ENCODE measurements at regions not wholly inside any gene's neighbourhood (a gene's known extent, or its start where the extent isn't known, plus 50 kb on each side); places are given as distances from the start of the nearest gene placed in this dataset.

DNA sequence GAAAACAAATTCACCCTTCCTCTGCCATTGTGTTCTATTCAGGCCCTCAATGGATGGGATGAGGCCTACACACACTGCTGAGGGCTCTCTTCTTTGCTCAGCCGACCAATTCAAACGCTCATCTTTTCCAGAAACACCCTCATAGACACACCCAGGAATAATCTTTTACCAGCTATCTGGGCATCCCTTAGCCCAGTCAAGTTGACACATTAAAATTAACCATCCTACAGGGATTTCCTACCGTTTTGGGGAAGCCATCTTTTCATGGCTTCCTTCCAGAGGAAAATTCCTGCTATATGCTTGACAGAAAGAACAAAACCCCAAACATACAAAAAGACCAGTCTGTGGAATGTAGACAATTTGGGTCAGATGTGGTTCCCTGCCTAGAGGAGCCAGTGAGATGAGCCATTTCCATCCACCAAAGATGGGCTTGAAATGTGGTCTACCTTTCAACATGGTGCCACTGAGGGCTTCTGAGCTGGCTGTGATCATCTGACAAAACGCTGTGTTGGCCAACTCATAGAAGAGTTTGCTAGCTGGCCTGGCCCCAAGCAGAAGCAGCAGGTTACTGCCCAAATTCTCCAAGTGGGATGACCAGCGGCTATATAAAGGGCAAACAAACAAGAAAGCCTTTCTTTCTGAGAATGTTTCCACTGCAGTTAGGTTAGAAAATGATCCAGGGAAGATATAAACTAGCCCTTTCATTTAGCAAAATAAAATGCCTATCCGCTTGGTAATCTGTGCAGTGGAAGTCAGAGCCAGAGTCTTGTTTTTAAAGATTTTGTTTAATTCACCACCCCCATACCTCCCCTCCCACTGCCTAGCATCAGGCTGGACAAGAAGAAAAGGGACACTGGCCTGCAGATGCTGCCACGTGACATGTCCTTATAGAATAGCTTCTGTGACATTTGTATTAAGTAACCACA lies 69.1 kb upstream of the MRPS6 start:
- Histone ChIP-seq H3K36me3 (ENCODE audit: control insufficient read depth in 4 of 4, insufficient read depth in 3 of 4, low read depth in 1 of 4, low read length in 3 of 4) (no peaks in the 10 kb centered on the region), H3K4me1 (ENCODE audit: control insufficient read depth in 4 of 4, insufficient read depth in 4 of 4, low read length in 3 of 4) (no peaks in the 10 kb centered on the region), H3K27ac (ENCODE audit: low read depth in 1 of 2, low read length in 2 of 2) (no peak overlapping the region), H3K9me3 (ENCODE audit: control insufficient read depth in 4 of 4, low read length in 3 of 4) (peaks cover 0 to 3% (median 0%) of the 10 kb centered on the region in 4 donors), H3K4me3 (ENCODE audit: low read depth in 1 of 3, low read length in 3 of 3) (no peak overlapping the region), H3K27me3 (ENCODE audit: control insufficient read depth in 4 of 4, insufficient read depth in 4 of 4, low read length in 3 of 4) (no peaks in the 10 kb centered on the region), H3K9ac (ENCODE audit: low read depth in 1 of 2, low read length in 2 of 2) (no peak overlapping the region)
- TF ChIP-seq TAF1 (conservative IDR thresholded peaks at IDR 0.05) (no peak), RXRA (IDR thresholded peaks at IDR 0.05) (no peak), FOXA1 (IDR thresholded peaks at IDR 0.05) (no peak), GABPA (IDR thresholded peaks at IDR 0.05 in 1 of 2, conservative IDR thresholded peaks at IDR 0.05 in 1 of 2) (no peak), SP1 (IDR thresholded peaks at IDR 0.05) (no peak), EGR1 (IDR thresholded peaks at IDR 0.05; ENCODE audit: low read depth in 2 of 2) (no peak), HNF4G (IDR thresholded peaks at IDR 0.05) (no peak), FOXA2 (IDR thresholded peaks at IDR 0.05) (no peak)
- TF ChIP-seq, protein P1, sequence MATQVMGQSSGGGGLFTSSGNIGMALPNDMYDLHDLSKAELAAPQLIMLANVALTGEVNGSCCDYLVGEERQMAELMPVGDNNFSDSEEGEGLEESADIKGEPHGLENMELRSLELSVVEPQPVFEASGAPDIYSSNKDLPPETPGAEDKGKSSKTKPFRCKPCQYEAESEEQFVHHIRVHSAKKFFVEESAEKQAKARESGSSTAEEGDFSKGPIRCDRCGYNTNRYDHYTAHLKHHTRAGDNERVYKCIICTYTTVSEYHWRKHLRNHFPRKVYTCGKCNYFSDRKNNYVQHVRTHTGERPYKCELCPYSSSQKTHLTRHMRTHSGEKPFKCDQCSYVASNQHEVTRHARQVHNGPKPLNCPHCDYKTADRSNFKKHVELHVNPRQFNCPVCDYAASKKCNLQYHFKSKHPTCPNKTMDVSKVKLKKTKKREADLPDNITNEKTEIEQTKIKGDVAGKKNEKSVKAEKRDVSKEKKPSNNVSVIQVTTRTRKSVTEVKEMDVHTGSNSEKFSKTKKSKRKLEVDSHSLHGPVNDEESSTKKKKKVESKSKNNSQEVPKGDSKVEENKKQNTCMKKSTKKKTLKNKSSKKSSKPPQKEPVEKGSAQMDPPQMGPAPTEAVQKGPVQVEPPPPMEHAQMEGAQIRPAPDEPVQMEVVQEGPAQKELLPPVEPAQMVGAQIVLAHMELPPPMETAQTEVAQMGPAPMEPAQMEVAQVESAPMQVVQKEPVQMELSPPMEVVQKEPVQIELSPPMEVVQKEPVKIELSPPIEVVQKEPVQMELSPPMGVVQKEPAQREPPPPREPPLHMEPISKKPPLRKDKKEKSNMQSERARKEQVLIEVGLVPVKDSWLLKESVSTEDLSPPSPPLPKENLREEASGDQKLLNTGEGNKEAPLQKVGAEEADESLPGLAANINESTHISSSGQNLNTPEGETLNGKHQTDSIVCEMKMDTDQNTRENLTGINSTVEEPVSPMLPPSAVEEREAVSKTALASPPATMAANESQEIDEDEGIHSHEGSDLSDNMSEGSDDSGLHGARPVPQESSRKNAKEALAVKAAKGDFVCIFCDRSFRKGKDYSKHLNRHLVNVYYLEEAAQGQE (IDR thresholded peaks at IDR 0.05) = no peak
- TF ChIP-seq, protein P2, sequence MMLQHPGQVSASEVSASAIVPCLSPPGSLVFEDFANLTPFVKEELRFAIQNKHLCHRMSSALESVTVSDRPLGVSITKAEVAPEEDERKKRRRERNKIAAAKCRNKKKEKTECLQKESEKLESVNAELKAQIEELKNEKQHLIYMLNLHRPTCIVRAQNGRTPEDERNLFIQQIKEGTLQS (IDR thresholded peaks at IDR 0.05) = no peak
- DNase-seq (ENCODE audit: low spot score) = no peak
- 85% methylated on average over 7 of the region's 7 CpGs for WGBS

DNA sequence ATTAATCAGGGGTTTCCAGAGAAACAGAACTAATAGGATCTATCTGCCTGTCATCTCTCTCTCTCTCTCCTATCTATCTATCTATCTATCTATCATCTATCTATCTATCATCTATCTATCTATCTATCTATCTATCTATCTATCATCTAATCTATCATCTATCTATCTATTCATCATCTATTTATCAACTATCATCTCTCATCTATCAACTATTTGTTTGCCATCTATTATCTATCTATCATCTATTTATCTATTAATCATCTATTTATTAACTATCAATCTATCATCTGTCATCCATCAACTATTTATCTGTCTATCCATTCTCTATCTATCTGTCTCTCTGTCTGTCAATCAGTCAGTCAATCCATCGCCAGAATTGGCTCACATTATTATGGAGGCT lies 70.0 kb upstream of the MRPS6 start:
- Histone ChIP-seq H3K27me3 (ENCODE audit: control insufficient read depth in 4 of 4, insufficient read depth in 4 of 4, low read length in 3 of 4) (no peaks in the 10 kb centered on the region), H3K4me1 (ENCODE audit: control insufficient read depth in 4 of 4, insufficient read depth in 4 of 4, low read length in 3 of 4) (no peaks in the 10 kb centered on the region), H3K9ac (ENCODE audit: low read depth in 1 of 2, low read length in 2 of 2) (no peak overlapping the region), H3K4me3 (ENCODE audit: low read depth in 1 of 3, low read length in 3 of 3) (no peak overlapping the region), H3K27ac (ENCODE audit: low read depth in 1 of 2, low read length in 2 of 2) (no peak overlapping the region), H3K36me3 (ENCODE audit: control insufficient read depth in 4 of 4, insufficient read depth in 3 of 4, low read depth in 1 of 4, low read length in 3 of 4) (no peaks in the 10 kb centered on the region), H3K9me3 (ENCODE audit: control insufficient read depth in 4 of 4, low read length in 3 of 4) (peaks cover 0 to 2% (median 0%) of the 10 kb centered on the region in 4 donors)
- WGBS = 90% methylated on average over 1 of the region's 1 CpG
- DNase-seq (ENCODE audit: low spot score) = no peak
- TF ChIP-seq, protein P3, sequence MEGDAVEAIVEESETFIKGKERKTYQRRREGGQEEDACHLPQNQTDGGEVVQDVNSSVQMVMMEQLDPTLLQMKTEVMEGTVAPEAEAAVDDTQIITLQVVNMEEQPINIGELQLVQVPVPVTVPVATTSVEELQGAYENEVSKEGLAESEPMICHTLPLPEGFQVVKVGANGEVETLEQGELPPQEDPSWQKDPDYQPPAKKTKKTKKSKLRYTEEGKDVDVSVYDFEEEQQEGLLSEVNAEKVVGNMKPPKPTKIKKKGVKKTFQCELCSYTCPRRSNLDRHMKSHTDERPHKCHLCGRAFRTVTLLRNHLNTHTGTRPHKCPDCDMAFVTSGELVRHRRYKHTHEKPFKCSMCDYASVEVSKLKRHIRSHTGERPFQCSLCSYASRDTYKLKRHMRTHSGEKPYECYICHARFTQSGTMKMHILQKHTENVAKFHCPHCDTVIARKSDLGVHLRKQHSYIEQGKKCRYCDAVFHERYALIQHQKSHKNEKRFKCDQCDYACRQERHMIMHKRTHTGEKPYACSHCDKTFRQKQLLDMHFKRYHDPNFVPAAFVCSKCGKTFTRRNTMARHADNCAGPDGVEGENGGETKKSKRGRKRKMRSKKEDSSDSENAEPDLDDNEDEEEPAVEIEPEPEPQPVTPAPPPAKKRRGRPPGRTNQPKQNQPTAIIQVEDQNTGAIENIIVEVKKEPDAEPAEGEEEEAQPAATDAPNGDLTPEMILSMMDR (IDR thresholded peaks at IDR 0.05; ENCODE audit: low read depth, low read length, missing input control) = no peak
- no peak for TF ChIP-seq RXRA (IDR thresholded peaks at IDR 0.05)
- TF ChIP-seq TAF1 (conservative IDR thresholded peaks at IDR 0.05) = no peak
- TF ChIP-seq NR2F2 (IDR thresholded peaks at IDR 0.05) = no peak
- TF ChIP-seq, protein P2 (IDR thresholded peaks at IDR 0.05) = no peak
- TF ChIP-seq HNF4A (conservative IDR thresholded peaks at IDR 0.05) = no peak
- TF ChIP-seq, protein P4, sequence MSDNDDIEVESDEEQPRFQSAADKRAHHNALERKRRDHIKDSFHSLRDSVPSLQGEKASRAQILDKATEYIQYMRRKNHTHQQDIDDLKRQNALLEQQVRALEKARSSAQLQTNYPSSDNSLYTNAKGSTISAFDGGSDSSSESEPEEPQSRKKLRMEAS (IDR thresholded peaks at IDR 0.05) = no peak
- TF ChIP-seq YY1 (IDR thresholded peaks at IDR 0.05) = no peak
- no peak for TF ChIP-seq EGR1 (IDR thresholded peaks at IDR 0.05; ENCODE audit: low read depth in 2 of 2)
- no peak for TF ChIP-seq SP1 (IDR thresholded peaks at IDR 0.05)

All from liver (tissue), 8 donors.